Spleen (tissue), 11 donors: ENCODE measurements at regions not wholly inside any gene's neighbourhood (a gene's known extent, or its start where the extent isn't known, plus 50 kb on each side); places are given as distances from the start of the nearest gene placed in this dataset.

Experiments
- DNase-seq: peaks from one replicate; pipeline ENCODE4 v3.0.0-alpha.2; 2020
- H3K27ac ChIP-seq, 8 donors: fragments of 200-600 bp; sonication (generic) in 7 of 8; 1 replicate in 4 of 8; 2 replicates in 4 of 8; pipeline versions ENCODE4 v1.5.0 to v1.8.0; 2016 to 2021; ENCODE audit warnings: inconsistent platforms in 4 of 8, mild to moderate bottlenecking in 4 of 8, moderate library complexity in 1 of 8
- H3K27me3 ChIP-seq, 7 donors: fragments of 200-600 bp; sonication (generic) in 6 of 7; replicated peaks in 1 of 7; 1 replicate in 4 of 7; 2 replicates in 3 of 7; pipeline versions ENCODE4 v1.5.0 to v1.8.0; 2016 to 2021; ENCODE audit warnings: inconsistent platforms in 3 of 7, mild to moderate bottlenecking in 1 of 7
- H3K36me3 ChIP-seq, 6 donors: fragments of 200-600 bp; sonication (generic) in 5 of 6; 1 replicate in 4 of 6; 2 replicates in 2 of 6; pipeline versions ENCODE4 v1.5.0 to v1.8.0; 2016 to 2021; ENCODE audit warnings: inconsistent platforms in 2 of 6
- H3K4me1 ChIP-seq, 6 donors: fragments of 200-600 bp; sonication (generic) in 5 of 6; 1 replicate in 3 of 6; 2 replicates in 3 of 6; pipeline versions ENCODE4 v1.5.0 to v1.8.0; 2016 to 2021; ENCODE audit warnings: inconsistent platforms in 3 of 6
- H3K4me3 ChIP-seq, 8 donors: fragments of 200-600 bp; sonication (generic) in 7 of 8; 1 replicate in 4 of 8; 2 replicates in 4 of 8; pipeline versions ENCODE4 v1.5.0 to v1.8.0; 2016 to 2021; ENCODE audit warnings: inconsistent platforms in 4 of 8, mild to moderate bottlenecking in 4 of 8, moderate library complexity in 2 of 8
- H3K9me3 ChIP-seq, 8 donors: fragments of 200-600 bp; sonication (generic) in 7 of 8; 1 replicate in 4 of 8; 2 replicates in 4 of 8; pipeline versions ENCODE4 v1.5.0 to v1.8.0; 2016 to 2021; ENCODE audit warnings: inconsistent platforms in 4 of 8
- POLR2A ChIP-seq, 3 donors: fragments of 450-650 bp; IDR thresholded peaks; one replicate each; pipeline ENCODE4 v1.5.1; 2017; ENCODE audit warnings: antibody characterized with exemption in 3 of 3, mild to moderate bottlenecking in 1 of 3
- POLR2AphosphoS5 ChIP-seq, 3 donors: sonication (generic); formaldehyde crosslinking; IDR thresholded peaks; one replicate each; pipeline ENCODE4 v1.5.1; 2017; ENCODE audit warnings: antibody characterized with exemption in 3 of 3
- WGBS, 5 donors: extraction: QIAGEN DNeasy Blood & Tissue Kit in 3 of 5; methylation state at CpG; one replicate each; pipeline versions ENCODE4 v1.1.5 to v1.1.7; 2013 to 2018; 5-methylcytosine and 5-hydroxymethylcytosine counted together
- intact Hi-C: fragments of 100-400 bp; cut with DNase I; formaldehyde crosslinking; loops from one replicate; pipeline ENCODE4 v1.15.0; 2023; ENCODE audit warnings: low total_unique reads
- TF ChIP-seq, protein P1 (sequence below), 11 experiments: fragments of 200-600 bp in 7 of 11; fragments of 450-650 bp in 4 of 11; sonication (generic) in 4 of 11; IDR thresholded peaks in 8 of 11; conservative IDR thresholded peaks in 3 of 11; 1 replicate in 7 of 11; 2 replicates in 4 of 11; pipeline versions ENCODE4 v1.4.0 to v1.8.0; 2016 to 2021; ENCODE audit warnings: antibody characterized with exemption in 11 of 11, inconsistent platforms in 4 of 11, mild to moderate bottlenecking in 1 of 11
- donor health status: healthy with polysubstance abuse.
- donor health status: DM: no; HTN: no; CAD: no; lungs with moderate emphysema.
- donor health status: DM: no; HTN: no; CAD: no.
- donor health status: Bipolar disorder and iron deficiency.
- donor health status: healthy.
- donor health status: DM: no; HTN: no; CAD: no.
- donor health status: DM: yes; HTN: yes; CAD: no.

DNA sequence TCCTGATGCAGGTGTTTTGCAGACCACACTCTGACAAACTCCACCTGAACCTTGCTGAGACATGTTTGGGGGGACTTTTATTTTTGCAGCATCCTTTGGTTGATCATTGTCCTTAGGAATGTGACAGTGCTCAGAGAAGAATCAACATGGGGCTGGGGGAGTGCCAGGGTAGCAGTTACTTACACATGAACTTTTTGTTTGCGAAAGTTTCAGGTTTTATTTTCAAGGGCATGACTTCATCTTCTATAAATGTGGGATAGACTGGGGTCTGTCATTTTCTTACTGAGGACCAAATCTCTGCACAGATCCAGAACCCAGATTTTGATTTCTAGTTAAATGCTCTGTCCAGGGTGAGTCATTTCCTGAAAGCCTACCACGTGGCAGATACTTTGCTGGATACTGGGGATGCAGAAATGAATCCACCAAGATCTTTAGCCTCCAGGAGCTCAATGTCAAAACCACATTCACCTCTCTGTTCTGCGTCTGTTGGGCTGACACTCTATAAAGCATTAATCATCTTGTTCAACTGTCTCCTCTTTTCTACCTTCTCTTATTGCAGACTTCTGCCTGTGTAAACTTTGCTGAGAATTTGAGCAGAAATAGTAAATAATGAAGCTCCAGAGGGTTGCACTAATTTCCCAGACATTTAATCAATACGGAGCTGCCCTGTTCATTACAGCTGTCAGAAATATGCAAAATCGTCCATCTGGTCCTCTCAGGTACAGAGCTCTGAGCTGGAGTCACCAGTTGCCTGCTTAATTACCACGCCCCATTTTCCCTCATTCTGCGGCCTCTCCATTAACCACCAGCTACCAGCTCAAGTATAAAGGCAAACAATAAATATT, 387.9 kb downstream of the MIAT start:
- TF ChIP-seq POLR2A (IDR thresholded peaks at IDR 0.05) (no peak), POLR2AphosphoS5 (IDR thresholded peaks at IDR 0.05) (no peak)
- TF ChIP-seq, protein P1, sequence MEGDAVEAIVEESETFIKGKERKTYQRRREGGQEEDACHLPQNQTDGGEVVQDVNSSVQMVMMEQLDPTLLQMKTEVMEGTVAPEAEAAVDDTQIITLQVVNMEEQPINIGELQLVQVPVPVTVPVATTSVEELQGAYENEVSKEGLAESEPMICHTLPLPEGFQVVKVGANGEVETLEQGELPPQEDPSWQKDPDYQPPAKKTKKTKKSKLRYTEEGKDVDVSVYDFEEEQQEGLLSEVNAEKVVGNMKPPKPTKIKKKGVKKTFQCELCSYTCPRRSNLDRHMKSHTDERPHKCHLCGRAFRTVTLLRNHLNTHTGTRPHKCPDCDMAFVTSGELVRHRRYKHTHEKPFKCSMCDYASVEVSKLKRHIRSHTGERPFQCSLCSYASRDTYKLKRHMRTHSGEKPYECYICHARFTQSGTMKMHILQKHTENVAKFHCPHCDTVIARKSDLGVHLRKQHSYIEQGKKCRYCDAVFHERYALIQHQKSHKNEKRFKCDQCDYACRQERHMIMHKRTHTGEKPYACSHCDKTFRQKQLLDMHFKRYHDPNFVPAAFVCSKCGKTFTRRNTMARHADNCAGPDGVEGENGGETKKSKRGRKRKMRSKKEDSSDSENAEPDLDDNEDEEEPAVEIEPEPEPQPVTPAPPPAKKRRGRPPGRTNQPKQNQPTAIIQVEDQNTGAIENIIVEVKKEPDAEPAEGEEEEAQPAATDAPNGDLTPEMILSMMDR (IDR thresholded peaks at IDR 0.05 in 8 of 11, conservative IDR thresholded peaks at IDR 0.05 in 3 of 11): no peak
- Histone ChIP-seq H3K27me3 (peaks cover 0 to 30% (median 5%) of the 10 kb centered on the region in 7 donors), H3K9me3 (peaks cover 0 to 10% (median 0%) of the 10 kb centered on the region in 8 donors), H3K4me3 (no peak overlapping the region), H3K36me3 (no peaks in the 10 kb centered on the region), H3K27ac (no peak overlapping the region), H3K4me1 (no peaks in the 10 kb centered on the region)
- intact Hi-C loops: no loop called here
- 57 to 70% (median 65%) methylated on average over 7 of the region's 7 CpGs for WGBS, 5 donors
- no peak for DNase-seq

DNA sequence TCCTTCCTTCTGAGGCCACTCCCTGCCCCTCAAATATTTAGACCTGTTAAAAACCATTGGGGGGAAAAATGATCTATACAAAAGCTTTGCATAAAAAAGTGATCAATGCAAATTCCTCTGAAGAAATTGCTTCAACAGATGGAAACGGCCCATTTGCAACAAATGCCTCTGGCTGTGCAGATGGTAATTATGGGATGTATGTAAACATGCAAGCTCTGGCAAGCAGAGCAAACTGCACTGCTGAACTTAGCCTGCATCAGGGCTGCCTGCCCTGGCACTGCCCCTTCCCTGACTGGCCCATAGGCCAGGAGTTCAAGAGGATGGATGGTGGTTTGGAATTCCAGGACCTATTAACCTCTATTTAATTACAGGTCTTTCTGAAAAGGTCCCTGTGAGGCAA, 388.7 kb downstream of the MIAT start:
- Histone ChIP-seq H3K36me3 (no peaks in the 10 kb centered on the region), H3K4me1 (no peaks in the 10 kb centered on the region), H3K27me3 (peaks cover 0 to 23% (median 5%) of the 10 kb centered on the region in 7 donors), H3K9me3 (peaks cover 0 to 10% (median 0%) of the 10 kb centered on the region in 8 donors), H3K4me3 (no peak overlapping the region), H3K27ac (no peak overlapping the region)
- TF ChIP-seq, protein P1 (IDR thresholded peaks at IDR 0.05 in 8 of 11, conservative IDR thresholded peaks at IDR 0.05 in 3 of 11): no peak
- TF ChIP-seq POLR2AphosphoS5 (IDR thresholded peaks at IDR 0.05) (no peak), POLR2A (IDR thresholded peaks at IDR 0.05) (no peak)
- WGBS, 5 donors: 73 to 89% (median 76%) methylated on average over 1 of the region's 1 CpG
- DNase-seq: no peak
- intact Hi-C loops: no loop called here

DNA sequence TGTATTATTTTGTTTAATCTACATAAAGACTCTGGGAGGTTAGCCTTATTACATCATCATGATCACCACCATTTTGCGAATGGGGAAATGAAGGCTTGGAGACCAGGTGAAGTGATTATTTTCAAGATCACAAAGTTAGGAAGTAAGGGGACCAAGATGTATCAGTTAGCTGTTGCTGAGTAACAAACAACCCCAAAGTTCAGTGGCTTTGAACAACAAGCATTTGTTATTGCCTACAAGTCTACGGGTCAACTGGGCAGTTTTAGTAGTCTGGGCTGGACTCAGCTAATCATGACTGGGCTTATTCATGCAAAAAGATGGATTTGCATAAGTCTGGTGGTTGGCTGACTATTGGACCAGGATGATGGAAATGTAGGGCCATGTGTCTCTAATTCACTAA, 389.2 kb downstream of the MIAT start:
- H3K9me3 ChIP-seq: peaks cover 0 to 10% (median 0%) of the 10 kb centered on the region in 8 donors
- WGBS, 5 donors: 88 to 97% (median 95%) methylated on average over 2 of the region's 2 CpGs

DNA sequence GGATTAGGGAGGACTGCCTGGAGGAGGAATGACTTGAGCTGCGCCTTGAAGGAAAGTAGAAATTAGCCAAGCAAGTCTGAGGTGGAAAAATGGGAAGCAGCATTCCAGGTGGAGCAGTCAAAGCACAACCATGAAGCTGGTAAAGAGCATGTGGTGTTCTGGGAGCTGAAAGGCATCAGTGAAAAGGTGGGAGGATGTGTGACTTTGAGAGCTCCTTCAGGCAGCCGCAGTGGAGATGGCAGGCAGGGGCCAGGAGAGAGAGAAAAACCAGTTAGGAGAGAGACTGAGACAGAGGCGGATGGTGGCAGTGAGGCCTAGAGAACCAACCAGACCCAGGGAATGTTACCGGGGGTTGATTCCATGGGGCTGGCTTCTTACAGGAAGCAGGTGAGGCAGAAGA, 393.4 kb downstream of the MIAT start:
- intact Hi-C loops: no loop called here
- Histone ChIP-seq H3K4me3 (no peak overlapping the region), H3K9me3 (peaks cover 0 to 10% (median 0%) of the 10 kb centered on the region in 8 donors), H3K4me1 (no peaks in the 10 kb centered on the region), H3K36me3 (no peaks in the 10 kb centered on the region), H3K27ac (no peak overlapping the region), H3K27me3 (no peaks in the 10 kb centered on the region)
- TF ChIP-seq, protein P1 (IDR thresholded peaks at IDR 0.05 in 8 of 11, conservative IDR thresholded peaks at IDR 0.05 in 3 of 11): no peak
- TF ChIP-seq POLR2AphosphoS5 (IDR thresholded peaks at IDR 0.05) (no peak), POLR2A (IDR thresholded peaks at IDR 0.05) (no peak)
- WGBS, 5 donors: 79 to 92% (median 82%) methylated on average over 4 of the region's 4 CpGs
- DNase-seq: no peak

More for the DNA sequence above, 389.2 kb downstream of the MIAT start:
- intact Hi-C loops: no loop called here
- no peak overlapping the region for H3K27ac ChIP-seq
- TF ChIP-seq POLR2A (IDR thresholded peaks at IDR 0.05): no peak
- TF ChIP-seq, protein P1 (IDR thresholded peaks at IDR 0.05 in 8 of 11, conservative IDR thresholded peaks at IDR 0.05 in 3 of 11): no peak
- no peak for TF ChIP-seq POLR2AphosphoS5 (IDR thresholded peaks at IDR 0.05)
- H3K4me3 ChIP-seq: no peak overlapping the region
- H3K27me3 ChIP-seq: peaks cover 0 to 17% (median 3%) of the 10 kb centered on the region in 7 donors
- H3K36me3 ChIP-seq: no peaks in the 10 kb centered on the region
- no peaks in the 10 kb centered on the region for H3K4me1 ChIP-seq
- no peak for DNase-seq
